NCI-H2081 treated with DMSO at 0.1 percent for 48 hours (cell line): ENCODE measurements at regions not wholly inside any gene's neighbourhood (a gene's known extent, or its start where the extent isn't known, plus 50 kb on each side); places are given as distances from the start of the nearest gene placed in this dataset.
"Not testable (repeated sequence)": the region's sequence is repeated elsewhere in the genome, so short reads cannot be mapped to it uniquely, and the experiment has no call there.

ENCODE experiments used
- DNase-seq: peaks from one replicate; lab custom pipeline; 2025; lab: John Stamatoyannopoulos, UW

GRCh38 chr3:110479731-110480130 lies 591.9 kb upstream of the NECTIN3 start:
- DNase-seq = no peak

DNA sequence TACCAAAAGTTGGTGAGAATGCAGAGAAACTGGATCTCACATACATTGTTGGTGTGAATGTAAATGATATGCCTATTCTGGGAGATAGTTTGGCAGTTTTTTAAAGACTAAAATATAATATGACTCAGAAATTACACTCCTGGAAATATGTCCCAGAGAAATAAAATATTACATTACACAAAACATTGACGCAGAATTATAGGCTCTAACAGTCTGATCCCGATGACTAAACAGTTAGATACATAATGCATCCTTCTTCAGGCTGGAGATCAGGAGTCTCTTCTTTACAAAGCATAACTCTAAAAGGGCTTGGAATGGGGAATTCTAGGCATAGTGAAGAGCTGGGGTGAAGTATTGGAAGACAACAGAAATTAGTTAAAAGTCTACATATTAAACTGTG lies 586.2 kb upstream of the NECTIN3 start:
- no peak for DNase-seq

DNA sequence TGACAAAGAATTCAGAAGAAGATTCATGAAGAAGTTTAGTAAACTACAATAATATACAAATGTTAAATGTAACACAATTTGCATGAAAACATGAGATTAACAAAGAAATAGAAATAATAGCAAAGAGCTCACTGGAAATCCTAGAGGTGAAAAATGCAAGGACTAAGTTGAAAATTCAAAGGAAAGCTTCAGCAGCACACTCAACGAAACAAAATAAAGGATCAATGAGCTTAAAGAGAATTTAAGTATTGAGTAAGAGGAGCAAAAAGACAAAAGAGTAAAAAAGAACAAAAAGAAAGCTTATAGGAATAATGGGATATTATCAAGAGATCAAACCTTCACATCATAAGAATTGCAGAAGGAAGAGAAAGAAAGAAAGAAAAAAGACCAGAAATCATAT lies 583.8 kb upstream of the NECTIN3 start:
- no peak for DNase-seq

- no peak for DNase-seq
Observed at GRCh38 chr3:110491413-110491812, 580.2 kb upstream of the NECTIN3 start.

DNA sequence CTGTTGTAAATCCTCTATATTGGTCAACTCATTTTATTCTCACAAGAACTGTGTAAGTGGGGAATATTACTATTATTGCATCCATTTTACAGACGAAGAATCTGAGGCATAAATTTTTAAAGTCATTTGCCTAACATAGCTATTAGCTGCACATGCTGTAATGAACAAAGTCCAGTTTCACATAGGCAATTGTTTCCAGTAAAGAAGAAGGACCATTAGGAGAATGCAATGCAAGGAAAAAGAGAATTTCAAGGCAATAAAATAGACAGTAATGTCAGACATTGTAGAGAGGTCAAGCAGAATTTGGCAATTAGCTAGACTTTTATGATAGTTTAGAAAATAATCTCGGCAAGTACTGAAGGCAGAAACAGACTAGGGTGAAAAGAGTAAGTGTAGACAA lies 578.7 kb upstream of the NECTIN3 start:
- no peak for DNase-seq

- DNase-seq = no peak
Observed at GRCh38 chr3:110493438-110494092, 578.1 kb upstream of the NECTIN3 start.

DNA sequence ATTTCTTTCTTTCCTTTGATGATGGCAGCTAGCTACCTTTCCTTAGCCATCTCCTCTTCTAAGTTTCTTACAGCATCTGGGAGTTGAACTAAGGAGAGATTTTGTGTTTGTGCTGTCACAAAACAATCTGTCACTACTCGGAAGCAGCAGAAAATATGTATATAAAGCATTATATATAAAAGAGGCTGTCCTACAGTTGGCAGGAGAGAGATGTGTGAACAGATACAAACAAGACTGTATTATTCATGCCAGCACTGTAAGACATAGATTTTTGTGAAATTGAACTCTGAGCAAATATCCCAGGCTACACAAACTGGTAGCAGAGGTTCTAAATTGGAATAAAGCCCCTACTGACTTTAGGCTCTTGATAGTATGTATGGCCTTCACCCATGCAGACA lies 577.5 kb upstream of the NECTIN3 start:
- DNase-seq = no peak

DNA sequence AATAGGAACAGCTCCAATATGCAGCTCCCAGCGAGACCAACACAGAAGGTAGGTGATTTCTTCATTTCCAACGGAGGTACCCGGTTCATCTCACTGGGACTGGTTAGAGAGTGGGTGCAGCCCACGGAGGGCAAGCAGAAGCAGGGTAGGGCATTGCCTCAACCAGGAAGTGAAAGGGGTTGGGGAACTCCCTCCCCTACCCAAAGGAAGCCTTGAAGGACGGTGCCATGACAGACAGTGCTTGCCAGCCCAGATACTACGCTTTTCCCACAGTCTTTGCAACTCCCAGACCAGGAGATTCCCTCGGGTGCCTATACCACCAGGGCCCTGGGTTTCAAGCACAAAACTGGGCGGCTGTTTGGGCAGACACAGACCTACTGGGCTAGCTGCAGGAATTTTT lies 576.9 kb upstream of the NECTIN3 start:
- no peak for DNase-seq

- DNase-seq = no peak
Observed at GRCh38 chr3:110495201-110495927, 576.3 kb upstream of the NECTIN3 start.

- no peak for DNase-seq
Observed at GRCh38 chr3:110504401-110504800, 567.2 kb upstream of the NECTIN3 start.

DNA sequence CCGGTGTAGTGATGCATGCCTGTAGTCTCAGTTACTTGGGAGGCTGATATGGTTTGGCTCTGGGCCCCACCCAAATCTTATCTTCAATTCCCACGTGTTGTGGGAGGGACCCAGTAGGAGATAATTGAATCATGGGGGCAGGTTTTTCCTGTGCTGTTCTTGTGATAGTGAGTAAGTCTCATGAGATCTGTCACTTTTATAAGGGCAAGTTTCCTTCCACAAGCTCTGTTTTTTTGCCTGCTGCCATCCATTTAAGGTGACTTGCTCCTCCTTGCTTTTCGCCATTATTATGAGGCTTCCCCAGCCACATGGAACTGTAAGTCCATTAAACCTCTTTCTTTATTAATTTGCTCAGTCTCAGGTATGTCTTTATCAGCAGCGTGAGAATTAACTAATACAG lies 566.7 kb upstream of the NECTIN3 start:
- DNase-seq = no peak

- no peak for DNase-seq
Observed at GRCh38 chr3:110506890-110507289, 564.7 kb upstream of the NECTIN3 start.

DNA sequence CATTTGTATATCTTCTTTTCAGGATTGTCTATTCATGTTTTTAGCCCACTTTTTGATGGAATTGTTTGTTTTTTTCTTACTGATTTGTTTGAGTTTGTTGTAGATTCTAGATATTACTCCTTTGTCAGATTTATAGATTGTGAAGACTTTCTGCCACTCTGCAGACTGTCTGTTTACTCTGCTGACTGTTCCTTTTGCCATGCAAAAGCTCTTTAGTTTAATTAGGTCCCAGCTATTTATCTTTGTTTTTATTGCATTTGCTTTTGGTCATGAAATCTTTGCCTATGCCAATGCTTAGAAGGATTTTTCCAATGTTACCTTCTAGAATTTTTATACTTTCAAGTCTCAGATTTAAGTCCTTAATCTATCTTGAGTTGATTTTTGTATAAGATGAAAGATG lies 564.0 kb upstream of the NECTIN3 start:
- DNase-seq = not testable (repeated sequence)

DNA sequence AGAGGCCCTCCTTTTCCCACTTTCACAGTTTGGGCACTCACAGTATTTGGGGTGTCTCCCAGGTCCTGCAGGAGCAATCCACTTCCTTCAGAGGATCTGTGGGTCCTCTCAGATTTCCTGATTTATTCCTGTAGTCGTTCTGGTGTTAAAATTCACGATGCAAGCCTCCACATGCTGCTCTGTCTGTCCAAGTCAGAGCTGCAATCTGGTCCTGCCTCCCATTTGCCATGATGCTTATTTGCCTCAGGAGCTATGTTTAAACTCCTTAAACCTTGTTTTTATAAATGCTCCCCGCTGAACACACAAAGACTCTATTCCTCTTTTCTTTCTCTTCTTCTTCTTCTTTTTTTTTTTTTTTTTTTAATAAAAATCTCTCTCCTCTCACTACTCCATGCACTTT lies 558.7 kb upstream of the NECTIN3 start:
- no peak for DNase-seq

DNA sequence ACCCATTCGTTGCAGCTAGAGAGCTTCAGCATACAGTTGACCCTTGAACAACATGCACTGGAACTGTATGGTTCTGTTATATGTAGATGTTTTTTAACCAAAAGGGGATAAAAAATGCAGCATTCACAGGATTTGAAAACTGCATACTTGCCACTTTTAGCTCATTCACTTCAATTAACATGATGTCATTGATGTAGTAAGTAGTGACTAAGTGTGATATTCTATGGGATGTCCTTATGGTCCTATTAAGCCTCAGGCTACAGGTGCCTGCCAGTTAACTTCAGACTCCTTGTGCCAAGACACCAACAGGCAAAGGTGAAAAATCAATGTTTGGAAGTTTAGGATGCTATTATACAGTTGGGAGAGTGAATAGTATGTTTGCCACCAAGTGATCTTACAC lies 553.6 kb upstream of the NECTIN3 start:
- no peak for DNase-seq

DNA sequence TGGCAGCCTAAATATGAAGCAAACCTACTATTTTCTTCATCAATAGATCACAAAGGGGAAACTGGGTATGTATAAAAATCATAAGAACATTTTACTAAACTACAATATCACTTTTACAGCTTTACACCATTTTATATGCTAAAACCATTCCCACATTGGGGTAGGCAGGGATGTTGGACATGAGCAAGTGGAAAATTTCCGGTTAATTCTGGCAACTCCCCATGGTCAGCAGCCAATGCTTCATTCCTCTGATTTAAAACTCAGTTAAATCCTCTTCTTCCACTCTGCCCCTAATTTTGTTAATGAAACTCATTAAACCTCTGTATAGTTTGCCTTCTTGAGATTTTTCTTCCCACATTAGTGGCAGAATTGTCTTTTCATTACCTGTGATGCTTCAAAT lies 552.5 kb upstream of the NECTIN3 start:
- DNase-seq = no peak

GRCh38 chr3:110521019-110521418 lies 550.6 kb upstream of the NECTIN3 start:
- no peak for DNase-seq

DNA sequence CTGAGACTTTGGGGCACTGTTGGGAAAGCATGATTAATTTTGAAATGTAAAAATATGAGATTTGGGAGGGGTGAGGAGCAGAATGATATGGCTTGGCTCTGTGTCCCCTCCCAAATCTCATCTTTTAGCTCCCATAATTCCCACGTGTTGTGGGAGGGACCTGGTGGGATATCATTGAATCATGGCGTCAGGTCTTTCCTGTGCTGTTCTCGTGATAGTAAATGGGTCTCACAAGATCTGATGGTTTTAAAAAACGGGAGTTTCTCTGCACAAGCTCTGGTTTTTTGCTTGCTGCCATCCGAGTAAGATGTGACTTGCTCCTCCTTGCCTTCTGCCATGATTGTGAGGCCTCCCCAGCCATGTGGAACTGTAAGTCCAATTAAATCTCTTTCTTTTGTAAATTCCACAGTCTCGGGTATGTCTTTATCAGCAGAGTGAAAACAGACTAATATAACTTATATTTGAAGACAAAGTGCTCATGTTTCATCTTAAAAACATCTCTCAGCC lies 546.0 kb upstream of the NECTIN3 start:
- not testable (repeated sequence) for DNase-seq

DNA sequence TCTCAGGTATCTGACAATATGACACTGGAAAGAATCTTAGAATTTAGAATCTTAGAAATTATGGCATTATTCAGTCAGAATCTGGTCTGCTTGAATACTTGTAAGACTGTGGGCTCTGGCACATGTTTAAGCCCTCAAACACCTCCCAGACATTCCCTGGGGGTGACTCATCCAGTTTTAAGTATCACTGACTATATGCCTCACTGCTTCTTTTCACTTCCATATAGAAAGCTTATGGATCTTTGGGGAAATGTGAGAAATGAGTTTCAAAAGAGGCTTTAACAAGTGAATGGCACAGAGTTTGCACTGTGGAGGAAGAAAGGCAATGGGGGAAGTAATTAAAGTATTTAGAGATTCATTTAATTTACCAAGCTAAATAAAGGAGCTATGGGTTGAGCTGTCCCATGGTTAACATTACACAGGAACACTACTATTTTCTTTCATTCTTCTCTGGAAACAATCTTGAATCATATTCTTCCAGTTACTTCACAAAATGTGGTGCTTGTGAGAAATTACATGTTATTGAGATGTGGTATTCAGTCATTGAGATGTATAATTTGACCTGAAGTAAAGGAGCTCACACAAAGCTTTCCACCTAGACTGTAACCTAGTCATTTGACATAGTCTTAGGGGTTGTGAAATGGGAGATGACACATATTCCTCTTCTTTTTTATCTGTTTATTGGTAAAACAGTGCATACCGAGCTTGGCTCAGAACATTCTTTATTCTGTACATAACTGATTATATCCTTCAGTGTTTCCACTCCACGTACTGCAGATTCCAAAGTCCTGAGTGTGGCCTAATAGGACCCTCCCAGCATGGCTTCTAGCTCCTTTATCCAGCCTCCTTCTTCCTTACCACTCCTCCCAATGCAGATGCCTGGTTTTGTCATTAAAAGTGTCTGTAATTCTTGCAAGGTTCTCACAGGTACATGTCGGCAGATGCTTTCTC lies 544.6 kb upstream of the NECTIN3 start:
- no peak for DNase-seq

DNA sequence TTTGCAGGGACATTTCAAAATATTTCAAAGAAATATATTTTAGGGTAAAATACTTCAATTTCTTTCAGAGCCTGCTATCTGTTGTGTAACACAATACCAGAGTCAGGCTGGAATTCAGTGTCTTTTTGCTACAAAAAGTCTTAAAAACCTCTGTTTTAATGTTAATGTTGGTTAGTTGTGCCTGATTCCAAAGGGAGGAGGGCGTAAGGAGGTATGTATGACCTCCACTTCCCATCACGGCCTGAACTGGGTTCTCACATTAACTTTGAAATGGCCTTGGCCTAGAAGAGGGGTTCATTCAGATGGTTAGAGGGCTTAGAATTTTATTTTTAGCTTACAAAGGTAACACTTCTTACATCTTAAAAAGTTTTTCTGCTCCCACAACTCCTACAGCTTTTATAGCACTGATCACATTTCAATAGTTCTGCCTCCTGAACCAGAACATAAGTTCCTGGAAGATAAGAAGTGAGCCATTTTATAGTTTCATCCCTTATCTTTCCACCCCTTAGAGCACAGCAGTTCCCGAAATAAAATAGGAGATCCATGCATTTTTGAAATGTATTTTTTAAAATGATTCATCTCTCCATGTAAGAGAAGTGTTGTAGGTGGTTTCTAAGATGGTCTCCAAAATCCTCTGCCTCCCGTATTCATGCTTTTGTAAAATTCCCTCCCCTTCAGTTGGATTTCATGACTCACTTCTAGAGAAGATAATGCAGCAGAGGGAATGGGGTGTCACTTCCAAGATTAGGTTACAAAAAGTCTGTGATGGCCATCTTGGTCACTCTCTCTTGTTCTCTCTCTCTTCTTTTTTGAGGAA lies 543.1 kb upstream of the NECTIN3 start:
- no peak for DNase-seq

DNA sequence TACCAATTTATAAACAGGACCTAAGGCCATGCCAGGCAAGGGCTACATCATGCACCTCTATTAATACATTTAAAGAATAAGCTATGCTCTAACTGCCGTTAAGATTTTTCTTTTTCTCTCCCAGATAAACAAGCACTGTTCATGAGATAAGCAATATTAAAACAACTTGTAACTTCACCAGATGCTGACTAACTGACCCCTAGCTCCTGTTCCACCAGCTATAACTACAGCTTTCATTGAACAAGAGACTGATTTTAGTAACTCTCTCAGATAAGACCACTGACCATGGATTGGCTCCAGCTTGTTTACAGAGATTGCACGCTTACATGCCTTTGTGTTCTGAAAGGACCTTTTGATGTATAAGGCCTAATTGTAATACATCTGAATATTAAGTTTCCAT lies 540.7 kb upstream of the NECTIN3 start:
- DNase-seq = no peak

DNA sequence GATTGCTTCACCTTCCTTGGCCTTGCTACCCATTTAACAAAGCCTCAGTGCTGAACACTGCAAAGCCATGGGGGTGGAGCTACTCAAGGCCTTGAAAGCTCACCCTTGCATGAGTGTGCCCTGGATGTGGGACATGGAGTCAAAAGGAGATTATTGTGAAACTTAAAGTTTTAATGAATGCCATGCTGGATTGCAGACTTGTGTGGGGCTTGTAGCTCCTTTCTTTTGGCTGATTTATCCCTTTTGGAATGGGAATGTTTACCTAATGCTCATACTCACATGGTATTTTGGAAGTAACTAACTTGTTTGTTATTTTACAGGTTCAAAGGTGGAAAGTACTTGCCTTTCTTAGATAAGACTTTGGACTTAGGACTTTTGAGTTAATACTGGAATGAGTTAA lies 538.5 kb upstream of the NECTIN3 start:
- DNase-seq = no peak
